ENCODE measurements at regions not wholly inside any gene's neighbourhood (a gene's known extent, or its start where the extent isn't known, plus 50 kb on each side); places are given as distances from the start of the nearest gene placed in this dataset.

- DNase-seq (ENCODE audit: extremely low read depth, insufficient read length): no peak
- no peaks in the 10 kb centered on the region for H3K27me3 ChIP-seq (replicated peaks; ENCODE audit: control insufficient read depth, insufficient read depth, low read length)
- H3K36me3 ChIP-seq (ENCODE audit: control insufficient read depth, insufficient read depth, low read length): no peaks in the 10 kb centered on the region
- no peak for TF ChIP-seq CTCF (IDR thresholded peaks at IDR 0.05; ENCODE audit: insufficient read depth, low read length, poor library complexity, severe bottlenecking)
- no peak overlapping the region for H3K4me3 ChIP-seq (replicated peaks; ENCODE audit: low read depth, low read length)
Observed at GRCh38 chr3:23002836-23003732, 200.0 kb upstream of the UBE2E2 start.

- H3K4me3 ChIP-seq (replicated peaks; ENCODE audit: low read depth, low read length): no peak overlapping the region
- no peaks in the 10 kb centered on the region for H3K27me3 ChIP-seq (replicated peaks; ENCODE audit: control insufficient read depth, insufficient read depth, low read length)
- no peak for TF ChIP-seq CTCF (IDR thresholded peaks at IDR 0.05; ENCODE audit: insufficient read depth, low read length, poor library complexity, severe bottlenecking)
- H3K36me3 ChIP-seq (ENCODE audit: control insufficient read depth, insufficient read depth, low read length): no peaks in the 10 kb centered on the region
- DNase-seq (ENCODE audit: extremely low read depth, insufficient read length): no peak
Observed at GRCh38 chr3:23003733-23004046, 199.4 kb upstream of the UBE2E2 start.

- no peak for TF ChIP-seq CTCF (IDR thresholded peaks at IDR 0.05; ENCODE audit: insufficient read depth, low read length, poor library complexity, severe bottlenecking)
- no peak overlapping the region for H3K4me3 ChIP-seq (replicated peaks; ENCODE audit: low read depth, low read length)
- no peak for DNase-seq (ENCODE audit: extremely low read depth, insufficient read length)
- no peaks in the 10 kb centered on the region for H3K27me3 ChIP-seq (replicated peaks; ENCODE audit: control insufficient read depth, insufficient read depth, low read length)
- H3K36me3 ChIP-seq (ENCODE audit: control insufficient read depth, insufficient read depth, low read length): no peaks in the 10 kb centered on the region
Observed at GRCh38 chr3:23004971-23005370, 198.2 kb upstream of the UBE2E2 start.

GRCh38 chr3:23017801-23018200 lies 185.3 kb upstream of the UBE2E2 start:
- no peak overlapping the region for H3K4me3 ChIP-seq (replicated peaks; ENCODE audit: low read depth, low read length)
- H3K36me3 ChIP-seq (ENCODE audit: control insufficient read depth, insufficient read depth, low read length): no peaks in the 10 kb centered on the region
- no peak for TF ChIP-seq CTCF (IDR thresholded peaks at IDR 0.05; ENCODE audit: insufficient read depth, low read length, poor library complexity, severe bottlenecking)
- DNase-seq (ENCODE audit: extremely low read depth, insufficient read length): no peak
- H3K27me3 ChIP-seq (replicated peaks; ENCODE audit: control insufficient read depth, insufficient read depth, low read length): no peaks in the 10 kb centered on the region

- Histone ChIP-seq H3K4me3 (replicated peaks; ENCODE audit: low read depth, low read length) (no peak overlapping the region), H3K36me3 (ENCODE audit: control insufficient read depth, insufficient read depth, low read length) (no peaks in the 10 kb centered on the region), H3K27me3 (replicated peaks; ENCODE audit: control insufficient read depth, insufficient read depth, low read length) (no peaks in the 10 kb centered on the region)
- TF ChIP-seq CTCF (IDR thresholded peaks at IDR 0.05; ENCODE audit: insufficient read depth, low read length, poor library complexity, severe bottlenecking): no peak
- no peak for DNase-seq (ENCODE audit: extremely low read depth, insufficient read length)
Observed at GRCh38 chr3:23019596-23020300, 183.4 kb upstream of the UBE2E2 start.
